ENCODE measurements at regions not wholly inside any gene's neighbourhood (a gene's known extent, or its start where the extent isn't known, plus 50 kb on each side); places are given as distances from the start of the nearest gene placed in this dataset.

GRCh38 chr13:28586439-28587173 is 72.3 kb upstream of the POMP start:
- no peak overlapping the region for H3K4me3 ChIP-seq
- WGBS, 2 donors: 81 to 89% methylated on average over 6 of the region's 6 CpGs
- intact Hi-C loops (cut with DNase I): no loop called here
- H3K9me3 ChIP-seq: no peaks in the 10 kb centered on the region
- no peak for DNase-seq
- H3K36me3 ChIP-seq: no peaks in the 10 kb centered on the region
- TF ChIP-seq POLR2AphosphoS5 (IDR thresholded peaks at IDR 0.05) (no peak), EP300 (IDR thresholded peaks at IDR 0.05) (no peak), POLR2A (IDR thresholded peaks at IDR 0.05) (no peak), CTCF (IDR thresholded peaks at IDR 0.05) (no peak)
- no peak overlapping the region for H3K27ac ChIP-seq
- no peaks in the 10 kb centered on the region for H3K27me3 ChIP-seq
- H3K4me1 ChIP-seq: no peaks in the 10 kb centered on the region

- Histone ChIP-seq H3K36me3 (no peaks in the 10 kb centered on the region), H3K4me1 (no peaks in the 10 kb centered on the region), H3K9me3 (no peaks in the 10 kb centered on the region), H3K4me3 (no peak overlapping the region), H3K27ac (no peak overlapping the region), H3K27me3 (no peaks in the 10 kb centered on the region)
- no peak for TF ChIP-seq POLR2A (IDR thresholded peaks at IDR 0.05)
- TF ChIP-seq POLR2AphosphoS5 (IDR thresholded peaks at IDR 0.05): no peak
- TF ChIP-seq CTCF (IDR thresholded peaks at IDR 0.05): no peak
- TF ChIP-seq EP300 (IDR thresholded peaks at IDR 0.05): no peak
- 54 to 61% methylated on average over 1 of the region's 1 CpG for WGBS, 2 donors
- intact Hi-C loops (cut with DNase I): no loop called here
- DNase-seq: no peak
Observed at GRCh38 chr13:28585561-28585960, 73.4 kb upstream of the POMP start.

- 83 to 87% methylated on average over 4 of the region's 4 CpGs for WGBS, 2 donors
- intact Hi-C loops (cut with DNase I): no loop called here
- no peaks in the 10 kb centered on the region for H3K36me3 ChIP-seq
- no peaks in the 10 kb centered on the region for H3K4me1 ChIP-seq
- no peak overlapping the region for H3K4me3 ChIP-seq
- no peak for TF ChIP-seq CTCF (IDR thresholded peaks at IDR 0.05)
- TF ChIP-seq POLR2A (IDR thresholded peaks at IDR 0.05): no peak
- no peak overlapping the region for H3K27ac ChIP-seq
- DNase-seq: no peak
- H3K27me3 ChIP-seq: no peaks in the 10 kb centered on the region
- no peaks in the 10 kb centered on the region for H3K9me3 ChIP-seq
Observed at GRCh38 chr13:28584873-28585381, 74.0 kb upstream of the POMP start.

GRCh38 chr13:28583651-28584091 is 75.3 kb upstream of the POMP start:
- DNase-seq: no peak
- 25 to 55% methylated on average over 19 of the region's 19 CpGs for WGBS, 2 donors
- Histone ChIP-seq H3K4me1 (no peaks in the 10 kb centered on the region), H3K27ac (no peak overlapping the region), H3K27me3 (no peaks in the 10 kb centered on the region), H3K36me3 (no peaks in the 10 kb centered on the region), H3K4me3 (no peak overlapping the region), H3K9me3 (no peaks in the 10 kb centered on the region)
- intact Hi-C loops (cut with DNase I): no loop called here
- TF ChIP-seq POLR2A (IDR thresholded peaks at IDR 0.05) (no peak), POLR2AphosphoS5 (IDR thresholded peaks at IDR 0.05) (no peak), EP300 (IDR thresholded peaks at IDR 0.05) (no peak), CTCF (IDR thresholded peaks at IDR 0.05) (no peak)

- no peak overlapping the region for H3K27ac ChIP-seq
- H3K9me3 ChIP-seq: no peaks in the 10 kb centered on the region
- H3K4me1 ChIP-seq: no peaks in the 10 kb centered on the region
- WGBS, 2 donors: 53 to 81% methylated on average over 8 of the region's 8 CpGs
- no peaks in the 10 kb centered on the region for H3K27me3 ChIP-seq
- intact Hi-C loops (cut with DNase I): no loop called here
- no peak overlapping the region for H3K4me3 ChIP-seq
- TF ChIP-seq EP300 (IDR thresholded peaks at IDR 0.05) (no peak), CTCF (IDR thresholded peaks at IDR 0.05) (no peak), POLR2A (IDR thresholded peaks at IDR 0.05) (no peak), POLR2AphosphoS5 (IDR thresholded peaks at IDR 0.05) (no peak)
- no peaks in the 10 kb centered on the region for H3K36me3 ChIP-seq
- no peak for DNase-seq
Observed at GRCh38 chr13:28582892-28583240, 76.1 kb upstream of the POMP start.
